Small intestine (tissue), 7 donors: ENCODE measurements at regions not wholly inside any gene's neighbourhood (a gene's known extent, or its start where the extent isn't known, plus 50 kb on each side); places are given as distances from the start of the nearest gene placed in this dataset.
"Not testable (repeated sequence)": the region's sequence is repeated elsewhere in the genome, so short reads cannot be mapped to it uniquely, and the experiment has no call there.

Source experiments
- DNase-seq, 2 donors: peaks; one replicate each; pipeline versions ENCODE4 v3.0.0 to v3.0.0-alpha.2; 2013
- FAIRE-seq: peaks from 2 replicates; lab custom pipeline; 2012; peaks lifted over from hg19 to GRCh38; lab: Jason Lieb, UNC
- H3K27ac ChIP-seq, 3 donors: one replicate each; pipeline ENCODE4 v1.5.1; 2013; ENCODE audit warnings: low read length in 2 of 3, mild to moderate bottlenecking in 2 of 3, control low read depth in 1 of 3, inconsistent platforms in 1 of 3, low read depth in 1 of 3, moderate library complexity in 1 of 3
- H3K27me3 ChIP-seq, 3 donors: one replicate each; pipeline ENCODE4 v1.6.1; 2013; ENCODE audit warnings: low read length in 3 of 3, inconsistent platforms in 1 of 3; ENCODE audit not compliant: control insufficient read depth in 3 of 3, insufficient read depth in 3 of 3
- H3K36me3 ChIP-seq, 3 donors: one replicate each; pipeline ENCODE4 v1.6.1; 2013; ENCODE audit warnings: low read length in 3 of 3, inconsistent platforms in 1 of 3, low read depth in 1 of 3, mild to moderate bottlenecking in 1 of 3, moderate library complexity in 1 of 3; ENCODE audit not compliant: control insufficient read depth in 3 of 3, insufficient read depth in 2 of 3
- H3K4me1 ChIP-seq, 3 donors: one replicate each; pipeline ENCODE4 v1.6.1; 2013; ENCODE audit warnings: low read length in 2 of 3, inconsistent platforms in 1 of 3, low read depth in 1 of 3, mild to moderate bottlenecking in 1 of 3, moderate library complexity in 1 of 3; ENCODE audit not compliant: control insufficient read depth in 3 of 3, insufficient read depth in 2 of 3
- H3K4me3 ChIP-seq, 3 donors: one replicate each; pipeline ENCODE4 v1.5.1; 2013; ENCODE audit warnings: low read length in 3 of 3, control low read depth in 1 of 3, inconsistent platforms in 1 of 3, low read depth in 1 of 3, mild to moderate bottlenecking in 1 of 3, moderate library complexity in 1 of 3
- H3K9me3 ChIP-seq, 2 donors: one replicate each; pipeline ENCODE4 v1.6.1; 2013; ENCODE audit warnings: low read depth in 1 of 2, low read length in 1 of 2; ENCODE audit not compliant: control insufficient read depth in 2 of 2, insufficient read depth in 1 of 2
- WGBS, 3 donors: extraction: QIAGEN DNeasy Blood & Tissue Kit; methylation state at CpG; one replicate each; pipeline ENCODE4 v1.1.7; 2013; 5-methylcytosine and 5-hydroxymethylcytosine counted together
- donor health status: healthy with polysubstance abuse.
- donor health status: control.
- donor health status: control.
- donor health status: Bipolar disorder and iron deficiency.
- donor health status: healthy.

GRCh38 chr4:128686810-128687209 lies 122.7 kb upstream of the JADE1 start:
- 81 to 94% (median 92%) methylated on average over 2 of the region's 2 CpGs for WGBS, 3 donors
- Histone ChIP-seq H3K9me3 (peaks cover 0 to 11% of the 10 kb centered on the region in 2 donors), H3K36me3 (no peaks in the 10 kb centered on the region), H3K4me3 (no peak overlapping the region), H3K27me3 (no peaks in the 10 kb centered on the region), H3K4me1 (peaks cover 0 to 18% (median 0%) of the 10 kb centered on the region in 3 donors), H3K27ac (no peak overlapping the region)
- no peak for DNase-seq
- FAIRE-seq: no peak

GRCh38 chr4:128686032-128686465 lies 123.5 kb upstream of the JADE1 start:
- DNase-seq (no peak), FAIRE-seq (no peak)
- Histone ChIP-seq H3K4me3 (no peak overlapping the region), H3K9me3 (peaks cover 0 to 11% of the 10 kb centered on the region in 2 donors), H3K36me3 (no peaks in the 10 kb centered on the region), H3K27me3 (no peaks in the 10 kb centered on the region), H3K4me1 (peaks cover 0 to 18% (median 0%) of the 10 kb centered on the region in 3 donors), H3K27ac (no peak overlapping the region)
- WGBS, 3 donors: 87 to 89% (median 87%) methylated on average over 2 of the region's 2 CpGs

GRCh38 chr4:128684016-128684415 lies 125.5 kb upstream of the JADE1 start:
- Histone ChIP-seq H3K36me3 (no peaks in the 10 kb centered on the region), H3K4me3 (no peak overlapping the region), H3K27me3 (no peaks in the 10 kb centered on the region), H3K4me1 (peaks cover 0 to 7% (median 0%) of the 10 kb centered on the region in 3 donors), H3K27ac (no peak overlapping the region), H3K9me3 (peaks cover 0 to 11% of the 10 kb centered on the region in 2 donors)
- no peak for FAIRE-seq
- no peak for DNase-seq
- 73 to 80% (median 77%) methylated on average over 2 of the region's 2 CpGs for WGBS, 3 donors

- Histone ChIP-seq H3K27ac (no peak overlapping the region), H3K9me3 (peaks cover 0 to 11% of the 10 kb centered on the region in 2 donors), H3K4me1 (peaks cover 0 to 2% (median 0%) of the 10 kb centered on the region in 3 donors), H3K27me3 (no peaks in the 10 kb centered on the region), H3K36me3 (no peaks in the 10 kb centered on the region), H3K4me3 (no peak overlapping the region)
- no peak for DNase-seq
- no peak for FAIRE-seq
- WGBS, 3 donors: 69 to 89% (median 78%) methylated on average over 9 of the region's 9 CpGs
These were observed 126.4 kb upstream of the JADE1 start for GRCh38 chr4:128682942-128683666.

GRCh38 chr4:128676095-128676494 lies 133.4 kb upstream of the JADE1 start:
- H3K4me1 ChIP-seq: peaks cover 0 to 4% (median 0%) of the 10 kb centered on the region in 3 donors
- 14 to 42% (median 31%) methylated on average over 1 of the region's 1 CpG for WGBS, 3 donors
- H3K4me3 ChIP-seq: no peak overlapping the region
- H3K36me3 ChIP-seq: no peaks in the 10 kb centered on the region
- H3K27ac ChIP-seq: no peak overlapping the region
- no peaks in the 10 kb centered on the region for H3K9me3 ChIP-seq
- no peaks in the 10 kb centered on the region for H3K27me3 ChIP-seq
- FAIRE-seq (no peak), DNase-seq (no peak)

GRCh38 chr4:128675083-128675482 lies 134.4 kb upstream of the JADE1 start:
- Histone ChIP-seq H3K27ac (no peak overlapping the region), H3K4me1 (peaks cover 0 to 4% (median 0%) of the 10 kb centered on the region in 3 donors), H3K27me3 (no peaks in the 10 kb centered on the region), H3K9me3 (no peaks in the 10 kb centered on the region), H3K4me3 (no peak overlapping the region), H3K36me3 (no peaks in the 10 kb centered on the region)
- FAIRE-seq: no peak
- no peak for DNase-seq
- 66 to 87% (median 76%) methylated on average over 1 of the region's 1 CpG for WGBS, 3 donors

- not testable (repeated sequence) for H3K4me3 ChIP-seq, H3K9me3 ChIP-seq, H3K27me3 ChIP-seq, H3K27ac ChIP-seq, DNase-seq, H3K36me3 ChIP-seq, H3K4me1 ChIP-seq, FAIRE-seq
- 81 to 91% (median 88%) methylated on average over 7 of the region's 7 CpGs for WGBS, 3 donors
These were observed 136.3 kb upstream of the JADE1 start for GRCh38 chr4:128673159-128673558.

- not testable (repeated sequence) for FAIRE-seq, H3K4me1 ChIP-seq, DNase-seq, H3K4me3 ChIP-seq, H3K36me3 ChIP-seq, H3K27me3 ChIP-seq, H3K27ac ChIP-seq, H3K9me3 ChIP-seq
- 91 to 100% (median 94%) methylated on average over 5 to 22 of the region's 22 CpGs for WGBS, 3 donors
These were observed 136.9 kb upstream of the JADE1 start for GRCh38 chr4:128672596-128672995.
